ENCODE measurements at regions not wholly inside any gene's neighbourhood (a gene's known extent, or its start where the extent isn't known, plus 50 kb on each side); places are given as distances from the start of the nearest gene placed in this dataset.

DNA sequence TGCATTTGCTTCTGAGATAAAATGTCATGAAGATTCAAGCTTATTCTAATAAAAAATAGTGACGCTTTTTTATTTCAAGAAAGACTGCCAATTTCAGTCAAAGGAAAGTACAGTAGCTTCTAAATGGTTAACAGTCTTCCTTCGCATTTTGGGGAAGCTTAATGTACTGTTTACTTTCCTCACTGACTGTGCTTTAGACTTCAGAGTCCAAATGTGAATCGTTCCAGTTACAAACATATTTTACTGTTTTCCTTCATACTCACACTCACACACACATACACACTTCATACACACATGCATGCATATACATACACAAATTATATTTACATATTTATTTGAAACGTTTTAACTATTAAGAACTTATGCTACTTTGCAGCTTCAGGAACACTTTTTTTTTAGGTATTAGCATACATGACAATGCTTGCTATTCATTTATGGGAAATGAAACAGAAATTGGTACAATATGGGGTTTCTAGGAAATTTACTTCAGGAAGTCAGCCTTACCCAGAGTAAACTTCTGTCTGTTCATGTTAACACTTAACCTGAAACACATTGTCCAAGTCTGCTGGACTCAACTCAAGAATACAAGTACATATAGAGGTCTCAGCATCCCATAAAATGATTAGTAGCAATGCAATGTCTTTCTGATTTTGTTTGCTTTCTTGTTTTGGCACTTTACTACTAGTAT, 145.4 kb downstream of the RPS12 start:
- no peak for DNase-seq (ENCODE audit: low spot score)
- H3K36me3 Mint-ChIP-seq (ENCODE audit: low read depth), result peaks cover 2% of the 10 kb centered on the region
- no peak overlapping the region for H3K27ac Mint-ChIP-seq (ENCODE audit: unreplicated experiment)
- TF ChIP-seq, protein P1, sequence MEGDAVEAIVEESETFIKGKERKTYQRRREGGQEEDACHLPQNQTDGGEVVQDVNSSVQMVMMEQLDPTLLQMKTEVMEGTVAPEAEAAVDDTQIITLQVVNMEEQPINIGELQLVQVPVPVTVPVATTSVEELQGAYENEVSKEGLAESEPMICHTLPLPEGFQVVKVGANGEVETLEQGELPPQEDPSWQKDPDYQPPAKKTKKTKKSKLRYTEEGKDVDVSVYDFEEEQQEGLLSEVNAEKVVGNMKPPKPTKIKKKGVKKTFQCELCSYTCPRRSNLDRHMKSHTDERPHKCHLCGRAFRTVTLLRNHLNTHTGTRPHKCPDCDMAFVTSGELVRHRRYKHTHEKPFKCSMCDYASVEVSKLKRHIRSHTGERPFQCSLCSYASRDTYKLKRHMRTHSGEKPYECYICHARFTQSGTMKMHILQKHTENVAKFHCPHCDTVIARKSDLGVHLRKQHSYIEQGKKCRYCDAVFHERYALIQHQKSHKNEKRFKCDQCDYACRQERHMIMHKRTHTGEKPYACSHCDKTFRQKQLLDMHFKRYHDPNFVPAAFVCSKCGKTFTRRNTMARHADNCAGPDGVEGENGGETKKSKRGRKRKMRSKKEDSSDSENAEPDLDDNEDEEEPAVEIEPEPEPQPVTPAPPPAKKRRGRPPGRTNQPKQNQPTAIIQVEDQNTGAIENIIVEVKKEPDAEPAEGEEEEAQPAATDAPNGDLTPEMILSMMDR (IDR thresholded peaks at IDR 0.05), result no peak
- H3K9me3 Mint-ChIP-seq (ENCODE audit: low read depth), result no peaks in the 10 kb centered on the region
- H3K4me1 Mint-ChIP-seq (ENCODE audit: low read depth), result peaks cover 30% of the 10 kb centered on the region
- H3K27me3 Mint-ChIP-seq (ENCODE audit: low read depth), result peaks cover 5% of the 10 kb centered on the region
- no peak overlapping the region for H3K4me3 Mint-ChIP-seq (ENCODE audit: unreplicated experiment)

DNA sequence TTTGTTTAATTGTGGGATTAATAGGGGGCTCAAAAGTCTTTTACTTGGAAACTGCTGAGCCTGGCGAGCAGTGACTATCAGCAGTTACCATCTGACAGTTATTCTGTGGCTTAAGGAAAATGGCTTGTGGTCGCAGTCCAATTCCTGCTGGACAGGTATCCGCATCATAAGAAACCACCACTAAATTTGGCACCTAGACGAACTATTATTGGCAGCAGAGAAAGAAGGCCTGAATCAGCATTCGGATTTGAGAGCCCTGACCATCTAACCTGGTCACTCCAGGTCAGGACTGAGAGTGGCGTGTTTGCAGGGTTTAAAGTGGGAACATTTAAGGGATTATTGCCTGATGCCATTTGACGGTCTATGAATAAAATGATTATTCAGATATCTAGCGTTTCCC, 146.4 kb downstream of the RPS12 start:
- Mint-ChIP-seq H3K27ac (ENCODE audit: unreplicated experiment) (no peak overlapping the region), H3K36me3 (ENCODE audit: low read depth) (peaks cover 2% of the 10 kb centered on the region), H3K9me3 (ENCODE audit: low read depth) (no peaks in the 10 kb centered on the region), H3K27me3 (ENCODE audit: low read depth) (peaks cover 5% of the 10 kb centered on the region), H3K4me1 (ENCODE audit: low read depth) (peaks cover 34% of the 10 kb centered on the region), H3K4me3 (ENCODE audit: unreplicated experiment) (no peak overlapping the region)
- TF ChIP-seq, protein P1 (IDR thresholded peaks at IDR 0.05), result no peak
- no peak for DNase-seq (ENCODE audit: low spot score)

DNA sequence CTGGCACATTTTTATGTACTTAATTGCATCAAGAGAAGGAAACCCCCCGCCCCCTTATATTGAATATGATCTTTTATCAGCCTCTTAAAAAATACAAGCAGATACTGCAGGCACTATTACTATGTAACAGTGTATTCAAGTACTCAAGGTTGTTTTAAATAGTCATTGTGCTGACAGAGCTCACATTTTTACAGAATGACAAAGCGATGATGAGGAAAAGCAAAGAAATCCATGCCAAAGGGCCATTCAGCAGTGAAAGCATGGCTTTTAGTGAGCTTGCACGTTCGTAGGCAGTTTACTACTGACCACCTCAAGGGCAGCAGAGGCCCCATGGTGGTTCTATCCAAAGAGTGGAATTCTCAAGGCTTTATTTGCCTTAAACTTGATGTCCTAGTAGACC, 146.8 kb downstream of the RPS12 start:
- peaks cover 5% of the 10 kb centered on the region for H3K27me3 Mint-ChIP-seq (ENCODE audit: low read depth)
- no peak overlapping the region for H3K27ac Mint-ChIP-seq (ENCODE audit: unreplicated experiment)
- H3K4me3 Mint-ChIP-seq (ENCODE audit: unreplicated experiment), result no peak overlapping the region
- H3K36me3 Mint-ChIP-seq (ENCODE audit: low read depth), result peaks cover 2% of the 10 kb centered on the region
- TF ChIP-seq, protein P1 (IDR thresholded peaks at IDR 0.05), result no peak
- H3K4me1 Mint-ChIP-seq (ENCODE audit: low read depth), result peaks cover 34% of the 10 kb centered on the region
- no peak for DNase-seq (ENCODE audit: low spot score)
- no peaks in the 10 kb centered on the region for H3K9me3 Mint-ChIP-seq (ENCODE audit: low read depth)

DNA sequence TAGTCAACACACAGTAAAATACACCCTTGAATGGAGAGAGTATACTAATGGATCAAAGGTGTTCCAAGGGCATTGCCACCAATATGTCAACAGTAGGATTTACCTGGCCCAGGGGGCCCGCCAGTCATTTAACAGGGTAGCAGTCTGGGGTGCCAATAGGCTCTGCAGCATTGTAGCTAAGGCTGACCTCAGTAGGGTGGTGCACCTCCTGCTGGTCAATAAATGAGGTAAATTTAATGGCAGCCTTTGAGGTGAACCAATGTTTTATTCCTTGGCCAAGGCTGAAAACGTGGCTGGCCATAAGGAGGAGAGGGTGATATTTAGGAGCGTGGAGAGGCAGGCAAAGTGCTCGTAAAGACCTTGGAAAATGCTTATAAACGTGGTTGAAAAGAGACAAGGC, 147.2 kb downstream of the RPS12 start:
- H3K4me3 Mint-ChIP-seq (ENCODE audit: unreplicated experiment), result no peak overlapping the region
- TF ChIP-seq, protein P1 (IDR thresholded peaks at IDR 0.05), result peak; percentile 36
- H3K9me3 Mint-ChIP-seq (ENCODE audit: low read depth), result no peaks in the 10 kb centered on the region
- H3K4me1 Mint-ChIP-seq (ENCODE audit: low read depth), result peaks cover 34% of the 10 kb centered on the region
- H3K27ac Mint-ChIP-seq (ENCODE audit: unreplicated experiment), result no peak overlapping the region
- H3K36me3 Mint-ChIP-seq (ENCODE audit: low read depth), result peaks cover 2% of the 10 kb centered on the region
- DNase-seq (ENCODE audit: low spot score), result no peak
- peaks cover 5% of the 10 kb centered on the region for H3K27me3 Mint-ChIP-seq (ENCODE audit: low read depth)

DNA sequence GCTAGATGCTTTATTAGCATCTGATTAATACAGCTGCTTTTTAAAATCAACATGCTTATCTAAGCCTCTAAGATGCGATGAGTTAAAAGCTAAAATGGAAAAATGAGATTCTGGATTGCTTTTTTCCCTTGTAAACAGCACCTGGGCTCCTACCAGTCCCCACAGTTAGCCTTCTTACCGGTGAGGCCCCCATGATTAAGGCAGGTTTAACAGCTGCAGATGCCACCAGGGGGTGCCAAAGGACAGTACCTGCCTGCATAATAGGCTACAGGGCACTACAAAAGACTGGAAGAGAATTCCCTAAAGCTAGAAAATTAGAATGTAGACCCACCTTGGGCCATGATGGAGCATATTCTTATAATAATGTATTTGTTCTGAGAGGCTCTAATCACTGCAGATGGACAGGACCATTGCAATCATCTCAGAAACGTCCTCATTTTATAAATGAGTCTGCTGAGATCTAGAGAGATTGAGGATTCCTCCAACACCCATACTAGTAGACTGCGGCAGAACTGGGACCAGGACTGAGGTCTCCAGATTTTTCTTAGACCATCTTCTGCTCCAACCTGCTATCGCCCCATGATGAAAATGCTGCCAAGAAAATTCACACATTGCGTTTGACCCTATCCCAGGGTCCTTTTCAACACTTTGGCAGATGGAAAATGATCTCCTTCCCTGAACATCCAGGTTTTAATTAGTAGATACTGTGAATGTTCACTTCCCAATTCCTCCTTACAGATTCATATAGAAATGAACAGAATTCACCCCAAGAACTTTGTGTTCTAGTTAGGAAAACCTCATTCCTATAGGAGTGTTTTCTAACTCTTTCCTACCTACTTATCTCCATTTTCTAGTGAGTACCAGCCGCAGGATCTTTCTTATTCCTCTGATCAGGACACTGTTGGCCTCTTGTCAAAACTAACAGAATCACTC, 148.8 kb downstream of the RPS12 start:
- H3K4me1 Mint-ChIP-seq (ENCODE audit: low read depth), result peaks cover 34% of the 10 kb centered on the region
- no peaks in the 10 kb centered on the region for H3K36me3 Mint-ChIP-seq (ENCODE audit: low read depth)
- H3K4me3 Mint-ChIP-seq (ENCODE audit: unreplicated experiment), result no peak overlapping the region
- no peaks in the 10 kb centered on the region for H3K27me3 Mint-ChIP-seq (ENCODE audit: low read depth)
- H3K9me3 Mint-ChIP-seq (ENCODE audit: low read depth), result no peaks in the 10 kb centered on the region
- DNase-seq (ENCODE audit: low spot score), result no peak
- H3K27ac Mint-ChIP-seq (ENCODE audit: unreplicated experiment), result no peak overlapping the region
- TF ChIP-seq, protein P1 (IDR thresholded peaks at IDR 0.05), result peak; percentile 87
